Suprapubic skin (tissue), 3 donors: ENCODE measurements at regions not wholly inside any gene's neighbourhood (a gene's known extent, or its start where the extent isn't known, plus 50 kb on each side); places are given as distances from the start of the nearest gene placed in this dataset.

Source experiments
- CTCF ChIP-seq, 2 donors: fragments of 200-600 bp in 1 of 2; fragments of 450-650 bp in 1 of 2; sonication (generic) in 1 of 2; IDR thresholded peaks; one replicate each; pipeline ENCODE4 v1.5.1; 2016 to 2019; ENCODE audit warnings: antibody characterized with exemption in 2 of 2, mild to moderate bottlenecking in 1 of 2, moderate library complexity in 1 of 2
- EP300 ChIP-seq: sonication (generic); formaldehyde crosslinking; IDR thresholded peaks from one replicate; pipeline ENCODE4 v1.6.1; 2017; ENCODE audit warnings: antibody characterized with exemption

- TF ChIP-seq CTCF (IDR thresholded peaks at IDR 0.05): no peak
- TF ChIP-seq EP300: no peak
Measured at GRCh38 chr1:79549201-79549600, 542.7 kb upstream of the ADGRL4 start.
